ENCODE measurements at regions not wholly inside any gene's neighbourhood (a gene's known extent, or its start where the extent isn't known, plus 50 kb on each side); places are given as distances from the start of the nearest gene placed in this dataset.
"Not testable (repeated sequence)": the region's sequence is repeated elsewhere in the genome, so short reads cannot be mapped to it uniquely, and the experiment has no call there.

- no peak for DNase-seq
Measured at GRCh38 chr21:38905752-38906151, 100.0 kb downstream of the ETS2 start.

- DNase-seq, result no peak
Measured at GRCh38 chr21:38905328-38905727, 99.6 kb downstream of the ETS2 start.

GRCh38 chr21:38903690-38904139, 98.0 kb downstream of the ETS2 start:
- no peak for DNase-seq

GRCh38 chr21:38902608-38903445, 97.1 kb downstream of the ETS2 start:
- no peak for DNase-seq

GRCh38 chr21:38900499-38900898, 94.8 kb downstream of the ETS2 start:
- DNase-seq, result no peak

GRCh38 chr21:38899985-38900384, 94.3 kb downstream of the ETS2 start:
- DNase-seq, result not testable (repeated sequence)

GRCh38 chr21:38899277-38899947, 93.7 kb downstream of the ETS2 start:
- DNase-seq, result no peak

GRCh38 chr21:38898422-38899096, 92.8 kb downstream of the ETS2 start:
- DNase-seq, result no peak

GRCh38 chr21:38897532-38898421, 92.0 kb downstream of the ETS2 start:
- no peak for DNase-seq

- no peak for DNase-seq
Measured at GRCh38 chr21:38894899-38895298, 89.2 kb downstream of the ETS2 start.

- DNase-seq, result no peak
Measured at GRCh38 chr21:38888991-38889561, 83.3 kb downstream of the ETS2 start.

- no peak for DNase-seq
Measured at GRCh38 chr21:38887749-38888148, 82.0 kb downstream of the ETS2 start.

- DNase-seq, result no peak
Measured at GRCh38 chr21:38887062-38887686, 81.4 kb downstream of the ETS2 start.

- DNase-seq, result no peak
Measured at GRCh38 chr21:38885909-38886308, 80.2 kb downstream of the ETS2 start.

- no peak for DNase-seq
Measured at GRCh38 chr21:38884440-38884839, 78.7 kb downstream of the ETS2 start.

- DNase-seq, result no peak
Measured at GRCh38 chr21:38883142-38883541, 77.4 kb downstream of the ETS2 start.

- no peak for DNase-seq
Measured at GRCh38 chr21:38881131-38881530, 75.4 kb downstream of the ETS2 start.

- DNase-seq, result no peak
Measured at GRCh38 chr21:38880577-38880966, 74.8 kb downstream of the ETS2 start.

GRCh38 chr21:38879912-38880576, 74.3 kb downstream of the ETS2 start:
- no peak for DNase-seq

GRCh38 chr21:38878379-38879179, 72.8 kb downstream of the ETS2 start:
- DNase-seq, result no peak

Data from activated CD4-positive, CD25-positive, alpha-beta regulatory T cell treated with anti-CD3 and anti-CD28 coated beads, Interleukin-2, amount 50 U/mL, for 72 hours (primary cell).